ENCODE measurements at regions not wholly inside any gene's neighbourhood (a gene's known extent, or its start where the extent isn't known, plus 50 kb on each side); places are given as distances from the start of the nearest gene placed in this dataset.
"Not testable (repeated sequence)": the region's sequence is repeated elsewhere in the genome, so short reads cannot be mapped to it uniquely, and the experiment has no call there.

DNA sequence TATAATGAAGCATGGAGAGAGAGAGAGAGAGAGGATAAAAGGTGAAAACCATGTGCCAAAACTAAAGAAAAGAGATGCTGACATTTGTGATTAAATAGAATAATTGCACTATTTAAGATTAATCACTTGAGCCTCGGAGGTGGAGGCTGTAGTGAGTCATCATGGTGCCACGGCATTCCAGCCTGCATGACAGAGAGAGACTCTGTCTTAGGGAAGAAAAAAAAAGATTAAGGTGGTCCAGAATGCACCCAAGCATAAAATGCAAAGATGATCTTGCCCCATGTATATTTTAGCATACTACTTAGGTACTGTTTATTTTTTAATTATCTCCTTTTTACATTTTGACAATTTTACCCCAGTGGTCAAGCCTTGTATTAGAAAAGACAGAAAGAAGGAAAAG is 742.5 kb downstream of the SPATA31A1 start:
- H3K27ac ChIP-seq = not testable (repeated sequence)

DNA sequence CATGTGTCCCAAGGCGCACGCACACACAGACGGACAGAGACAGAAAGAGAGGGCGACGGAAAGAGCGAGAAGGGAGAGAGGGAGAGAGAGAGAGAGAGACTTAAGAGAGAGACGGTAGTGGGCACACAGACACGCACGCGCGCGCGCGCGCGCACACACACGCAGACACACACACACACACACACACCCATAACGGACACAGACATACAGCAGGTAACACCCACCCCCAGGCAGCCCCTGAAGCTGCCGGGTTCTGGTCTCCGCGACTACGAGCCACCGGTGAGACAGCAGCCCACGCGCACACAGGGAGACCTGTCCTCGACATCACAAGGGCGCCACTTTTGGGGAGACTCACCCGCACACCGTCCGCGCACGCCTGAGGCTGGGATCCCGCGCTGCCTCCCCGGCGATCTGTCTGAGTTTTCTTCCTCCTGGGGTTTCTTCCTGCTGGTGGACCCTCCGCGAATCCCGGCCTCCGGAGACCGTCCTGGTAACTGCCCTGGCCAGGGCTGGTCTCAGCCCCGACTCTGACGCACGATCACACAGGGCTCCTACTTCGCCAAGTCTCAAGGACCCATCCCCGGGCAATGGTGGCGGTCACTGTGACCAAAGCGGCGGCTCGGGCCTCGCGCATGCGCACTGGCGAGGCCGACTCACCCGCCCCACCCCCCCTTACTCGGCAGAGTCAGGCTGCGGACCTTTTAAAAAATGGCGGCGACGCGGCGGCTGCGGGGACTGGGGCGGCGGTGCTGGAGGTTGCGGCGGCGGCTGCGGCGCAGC is 750.7 kb downstream of the SPATA31A1 start:
- H3K27ac ChIP-seq = not testable (repeated sequence)

DNA sequence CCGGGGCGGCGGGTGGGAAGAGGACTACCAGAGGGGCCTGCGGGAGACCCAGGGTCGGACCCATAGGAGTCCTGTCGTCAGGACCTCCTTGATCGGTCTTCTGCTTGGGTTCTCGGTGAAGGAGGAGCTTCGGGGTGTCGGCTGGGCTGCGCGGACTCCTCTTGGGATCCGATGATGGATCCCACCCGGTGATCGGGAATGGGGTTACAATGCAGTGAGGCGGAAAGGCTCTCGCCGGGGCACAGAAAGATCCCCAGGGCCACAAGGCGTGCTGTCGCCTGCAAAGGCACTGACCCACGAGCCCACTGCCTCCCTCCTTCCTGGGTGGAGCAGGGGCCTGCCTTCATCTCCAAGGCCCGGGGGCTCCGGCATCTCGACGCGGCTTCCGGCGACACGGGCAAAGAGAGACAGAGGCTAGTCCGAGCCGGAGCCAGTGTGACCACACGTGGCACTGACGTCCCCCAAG is 751.3 kb downstream of the SPATA31A1 start:
- H3K27ac ChIP-seq = not testable (repeated sequence)

DNA sequence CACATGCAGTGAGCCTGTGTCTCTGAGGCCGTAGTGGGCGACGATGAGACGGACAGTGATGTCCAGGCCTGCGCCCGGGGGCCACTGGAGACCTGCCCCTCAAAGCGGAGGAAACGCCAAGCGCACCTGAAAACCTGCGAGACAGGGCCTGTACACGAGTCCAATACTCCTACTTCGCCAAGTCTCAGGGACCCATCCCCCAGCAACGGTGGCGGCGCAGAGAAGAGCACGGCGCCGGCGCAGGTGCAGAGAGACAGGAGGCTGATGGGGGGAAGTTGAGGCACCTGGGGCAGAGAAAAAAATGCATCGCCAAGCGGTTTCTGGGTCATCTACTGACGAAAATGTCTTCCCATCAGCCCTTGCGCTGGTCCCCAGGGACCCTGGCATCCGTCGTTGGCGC is 751.8 kb downstream of the SPATA31A1 start:
- H3K27ac ChIP-seq = not testable (repeated sequence)

DNA sequence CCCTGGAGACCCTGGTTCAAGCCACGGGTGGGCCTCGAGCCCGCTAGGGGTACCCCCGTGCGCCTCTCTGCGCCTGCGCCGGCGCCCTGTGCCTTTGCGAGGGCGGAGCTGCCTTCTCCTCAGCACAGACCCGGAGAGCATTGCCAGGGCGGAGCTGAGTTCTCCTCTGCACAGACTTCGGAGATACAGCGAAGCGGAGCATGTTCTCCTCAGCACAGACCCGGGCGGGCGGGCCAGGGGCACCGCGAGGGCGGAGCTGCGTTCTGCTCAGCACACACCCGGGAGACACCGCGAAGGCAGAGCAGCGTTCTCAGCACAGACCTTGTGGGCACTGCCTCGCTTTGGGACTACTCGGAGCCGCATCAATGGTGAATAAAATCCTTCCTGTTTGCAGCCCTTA is 753.0 kb downstream of the SPATA31A1 start:
- H3K27ac ChIP-seq = not testable (repeated sequence)

DNA sequence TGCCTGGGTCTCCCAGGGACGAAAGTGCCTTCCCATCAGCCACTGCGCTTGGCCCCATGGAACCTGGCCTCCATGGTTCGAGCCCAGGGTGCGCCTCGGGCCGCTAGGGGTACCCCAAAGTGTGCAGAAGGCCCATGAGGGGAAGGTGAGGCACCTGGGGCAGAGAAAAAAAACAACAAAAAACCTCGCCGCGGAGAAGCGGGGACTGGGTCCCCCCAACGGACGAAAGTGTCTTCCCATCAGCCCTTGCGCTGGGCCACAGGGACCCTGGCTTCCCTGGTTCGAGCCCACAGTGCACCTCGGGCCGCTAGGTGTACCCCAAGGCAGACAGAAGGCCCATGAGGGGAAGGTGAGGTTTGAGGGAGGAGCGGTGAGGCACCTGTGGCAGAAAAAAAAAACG is 755.3 kb downstream of the SPATA31A1 start:
- not testable (repeated sequence) for H3K27ac ChIP-seq

DNA sequence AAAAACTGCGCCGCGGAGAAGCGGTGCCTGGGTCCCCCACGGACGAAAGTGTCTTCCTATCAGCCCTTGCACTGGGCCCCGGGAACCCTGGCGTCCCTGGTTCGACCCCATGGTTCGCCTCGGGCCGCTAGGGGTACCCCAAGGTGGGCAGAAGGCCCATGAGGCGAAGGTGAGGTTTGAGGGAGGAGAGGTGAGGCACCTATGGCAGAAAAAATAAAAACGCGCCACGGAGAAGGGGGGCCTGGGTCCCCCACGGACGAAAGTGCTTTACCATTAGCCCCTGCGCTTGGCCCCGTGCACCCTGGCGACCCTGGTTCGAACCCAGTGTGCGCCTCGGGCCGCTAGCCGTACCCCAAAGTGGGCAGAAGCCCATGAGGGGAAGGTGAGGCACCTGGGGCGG is 756.1 kb downstream of the SPATA31A1 start:
- H3K27ac ChIP-seq = not testable (repeated sequence)

DNA sequence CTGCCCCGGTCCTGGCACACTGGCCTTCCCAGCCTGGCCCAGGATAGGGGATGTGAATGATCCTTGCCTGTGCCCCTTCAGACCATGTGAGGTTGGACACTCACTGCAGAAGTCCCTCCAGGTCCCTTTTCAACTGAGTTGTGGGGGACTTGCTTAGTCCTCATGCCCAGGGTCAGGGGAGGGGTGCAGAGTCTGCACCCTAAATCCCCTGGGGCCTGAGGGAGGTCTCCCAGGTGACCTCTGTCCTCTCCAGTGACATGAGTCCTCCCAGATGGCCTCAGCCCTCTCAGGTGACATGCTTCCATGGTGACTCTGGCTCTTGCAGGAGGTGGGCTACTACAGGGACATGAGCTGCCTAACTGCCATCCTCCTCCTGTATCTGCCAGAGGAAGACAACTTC is 775.1 kb downstream of the SPATA31A1 start:
- not testable (repeated sequence) for H3K27ac ChIP-seq

DNA sequence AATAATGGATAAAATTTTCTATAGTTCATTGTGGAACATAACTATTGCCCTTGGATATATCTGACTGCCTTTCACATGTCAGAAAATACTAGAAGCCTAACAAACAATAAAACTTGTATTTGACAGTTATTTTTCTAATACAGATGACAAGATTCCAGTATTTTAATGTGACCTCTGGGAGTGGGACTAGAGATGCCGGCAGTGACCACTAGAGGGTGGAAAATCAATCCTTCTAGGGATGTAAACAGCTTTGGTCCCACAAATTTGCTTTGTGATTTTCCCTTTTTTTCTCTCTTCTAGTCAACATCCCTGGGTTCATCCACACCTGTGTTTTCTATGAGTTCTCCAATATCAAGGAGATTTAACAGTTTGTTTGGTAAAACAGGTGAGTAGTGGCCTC is 813.7 kb downstream of the SPATA31A1 start:
- H3K27ac ChIP-seq = not testable (repeated sequence)

DNA sequence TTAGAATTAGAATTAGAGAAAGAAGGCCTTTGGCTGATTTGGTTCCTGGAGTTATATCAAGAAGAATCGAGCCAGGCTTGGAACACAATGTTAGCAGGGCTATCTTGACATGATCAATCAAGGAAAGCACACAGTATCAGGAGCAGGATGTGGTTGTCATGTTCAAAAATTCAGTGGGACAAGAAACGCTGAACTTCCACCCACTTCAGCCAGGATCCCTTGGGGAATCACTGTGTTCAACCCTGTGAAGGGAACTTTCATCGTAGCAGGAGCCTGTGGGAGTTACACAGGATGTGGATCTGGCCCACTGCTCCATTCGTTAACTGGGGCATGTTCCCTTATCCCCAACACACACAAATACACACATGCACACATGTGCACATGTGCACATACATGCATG is 817.8 kb downstream of the SPATA31A1 start:
- not testable (repeated sequence) for H3K27ac ChIP-seq

DNA sequence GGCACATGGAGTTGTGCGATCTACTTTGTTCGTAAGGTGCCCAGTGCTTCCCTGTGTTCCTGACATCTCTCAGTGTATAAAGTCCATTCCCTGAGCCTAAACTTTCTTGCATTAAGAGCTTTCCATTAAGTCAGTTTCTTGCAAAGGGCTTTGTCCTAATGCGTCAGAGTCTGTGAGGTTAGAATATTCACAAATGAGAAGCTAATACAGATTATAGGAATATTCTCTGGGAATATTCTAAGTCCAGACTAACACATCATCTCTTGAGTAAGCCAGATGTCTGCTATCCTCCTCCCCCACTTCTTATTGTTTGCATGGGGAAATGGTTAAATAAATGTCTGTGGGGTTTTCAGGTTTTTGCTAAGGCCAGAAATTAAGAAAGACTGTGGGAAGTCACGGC is 818.6 kb downstream of the SPATA31A1 start:
- not testable (repeated sequence) for H3K27ac ChIP-seq

DNA sequence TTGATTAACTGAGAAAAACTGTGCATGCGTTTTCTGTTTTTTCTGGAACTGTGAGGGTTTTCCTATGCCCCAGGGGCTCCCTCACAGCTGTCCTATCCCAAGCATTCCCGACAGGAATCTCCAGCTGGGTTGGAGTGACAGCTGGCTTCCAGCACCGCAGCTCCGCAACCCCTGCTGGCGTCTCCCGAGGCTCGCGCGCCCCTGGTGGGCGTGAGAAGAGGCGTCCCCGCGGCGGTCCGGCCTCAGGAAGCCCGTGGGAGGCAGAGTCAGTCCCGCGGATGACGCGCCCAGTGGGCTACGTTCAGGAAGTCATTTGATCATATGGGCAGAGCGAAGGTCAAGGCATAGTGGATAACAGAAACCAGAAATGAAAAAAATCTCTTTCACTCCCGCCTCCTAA is 821.9 kb downstream of the SPATA31A1 start:
- not testable (repeated sequence) for H3K27ac ChIP-seq

DNA sequence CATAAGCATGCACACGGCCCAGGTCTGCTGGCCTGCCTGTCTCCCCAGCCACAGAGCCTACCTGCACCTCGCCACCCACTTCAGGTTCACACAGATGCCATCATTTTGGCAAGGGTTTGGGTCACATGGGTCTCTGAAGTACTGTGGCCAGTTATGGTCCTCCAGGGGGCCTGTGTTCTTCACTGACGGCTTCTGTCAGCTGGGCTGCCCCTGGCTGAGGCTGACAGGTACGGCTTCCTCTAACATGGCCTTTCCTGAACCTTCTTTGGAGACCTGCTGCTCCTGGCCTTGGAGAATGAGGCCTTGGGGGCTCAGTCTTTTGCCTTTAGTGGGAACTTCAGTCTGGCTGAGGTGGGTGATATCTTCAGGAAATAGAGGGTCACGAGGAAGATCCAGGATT is 835.9 kb downstream of the SPATA31A1 start:
- H3K27ac ChIP-seq = not testable (repeated sequence)

DNA sequence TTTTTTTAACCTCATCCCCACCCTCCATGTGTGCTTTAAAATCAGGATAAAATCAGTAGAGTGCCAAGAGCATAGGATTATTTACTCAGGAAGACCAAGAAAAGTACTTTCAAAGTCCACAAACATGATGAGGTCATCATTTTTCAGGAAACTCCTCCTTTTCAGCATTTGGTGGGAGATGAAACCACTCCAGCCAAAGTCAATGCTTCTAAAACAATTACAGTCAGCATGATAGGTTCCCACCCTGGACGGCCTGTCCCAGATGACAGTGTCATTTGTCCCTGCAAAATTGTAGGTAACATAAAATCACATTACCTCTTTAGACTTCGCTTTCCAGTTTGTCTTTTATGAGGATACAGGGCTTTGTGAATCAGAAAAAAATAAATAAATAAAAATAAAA is 836.7 kb downstream of the SPATA31A1 start:
- H3K27ac ChIP-seq = not testable (repeated sequence)

DNA sequence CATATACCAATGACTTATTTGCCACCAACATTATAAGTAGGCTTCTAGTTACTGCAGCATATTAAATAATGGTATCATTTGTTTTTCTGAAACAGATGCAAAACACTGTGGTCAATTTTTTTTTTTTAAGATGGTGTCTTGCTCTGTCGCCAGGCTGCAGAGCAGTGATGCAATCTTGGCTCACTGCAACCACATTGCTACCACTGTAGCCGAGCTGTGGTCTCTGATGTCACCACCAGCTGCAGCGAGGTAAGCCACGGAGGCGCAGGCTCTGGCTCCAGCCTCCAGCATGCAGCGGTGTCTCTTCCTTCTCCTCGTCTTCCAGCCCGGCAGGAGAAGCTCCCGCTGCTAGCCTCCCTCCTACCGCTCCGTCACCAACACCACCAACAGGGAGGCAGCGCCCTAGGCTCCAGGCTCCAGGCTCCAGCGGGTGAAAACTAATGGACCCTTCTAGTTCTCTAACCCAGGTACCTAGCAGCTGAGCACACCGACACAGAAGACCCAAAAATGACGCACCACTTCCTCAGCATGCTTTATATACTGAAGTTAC is 840.8 kb downstream of the SPATA31A1 start:
- H3K27ac ChIP-seq = not testable (repeated sequence)

DNA sequence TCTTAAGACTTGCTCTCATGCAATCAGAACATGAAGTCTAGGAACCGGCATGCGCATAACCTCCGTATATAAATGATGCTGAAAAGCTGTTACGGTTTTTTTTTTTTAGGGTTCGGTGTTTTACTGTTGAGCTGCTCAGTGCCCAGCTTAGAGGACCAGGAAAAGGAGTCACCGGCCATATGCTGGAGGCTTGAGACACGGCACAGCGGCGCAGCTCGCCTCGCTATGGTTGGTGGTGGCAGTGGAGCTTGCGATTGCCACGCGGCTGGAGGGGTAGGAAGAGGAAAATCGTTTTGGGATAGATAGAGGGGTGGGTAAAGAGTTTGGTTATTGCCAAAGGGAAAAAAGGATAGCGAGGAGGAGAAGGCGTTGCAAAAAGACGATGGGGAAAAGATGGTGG is 841.3 kb downstream of the SPATA31A1 start:
- H3K27ac ChIP-seq = not testable (repeated sequence)

DNA sequence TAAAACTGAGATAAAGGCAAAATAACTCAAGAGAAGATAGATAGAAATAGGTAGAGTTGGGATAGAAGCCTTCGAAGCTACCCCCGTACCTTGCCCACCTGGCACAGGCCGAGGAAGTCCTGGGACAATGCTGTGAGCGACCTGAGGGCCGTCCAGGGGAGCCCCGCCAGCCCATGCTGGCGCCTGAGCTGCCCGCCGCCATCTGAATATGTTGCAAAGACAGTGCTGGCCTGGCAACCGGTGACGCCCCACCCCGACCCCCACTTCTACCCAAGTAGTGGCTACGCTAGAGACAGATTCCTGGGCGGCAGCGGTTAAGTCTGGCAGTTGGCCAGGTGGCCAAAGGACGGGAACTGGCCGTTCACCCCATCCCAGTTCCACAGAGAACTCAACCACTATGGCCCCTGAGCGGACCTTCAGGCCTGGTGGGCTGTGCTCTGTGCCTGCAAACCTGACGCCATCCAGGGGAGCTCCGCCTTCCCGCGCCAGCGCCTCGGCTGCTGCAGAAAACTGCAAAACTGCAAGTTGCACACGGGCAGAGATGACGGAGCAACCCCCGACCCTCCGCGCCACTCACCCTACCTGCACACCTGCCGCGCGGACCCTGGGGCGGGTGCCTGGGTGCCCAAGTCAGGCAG is 866.2 kb downstream of the SPATA31A1 start:
- not testable (repeated sequence) for H3K27ac ChIP-seq
